ENCODE measurements at regions not wholly inside any gene's neighbourhood (a gene's known extent, or its start where the extent isn't known, plus 50 kb on each side); places are given as distances from the start of the nearest gene placed in this dataset.
"Not testable (repeated sequence)": the region's sequence is repeated elsewhere in the genome, so short reads cannot be mapped to it uniquely, and the experiment has no call there.

- H3K27me3 Mint-ChIP-seq, H3K27ac Mint-ChIP-seq: not testable (repeated sequence)
These were observed 596.5 kb upstream of the DEFB115 start for GRCh38 chr20:30660982-30661381.

GRCh38 chr20:30668418-30668817, 589.0 kb upstream of the DEFB115 start:
- H3K27me3 Mint-ChIP-seq; intact Hi-C loops (cut with micrococcal nuclease); H3K4me1 Mint-ChIP-seq (ENCODE audit: low read depth); H3K4me3 Mint-ChIP-seq; CTCF ChIA-PET; H3K9me3 Mint-ChIP-seq; H3K27ac Mint-ChIP-seq; DNase-seq; H3K36me3 Mint-ChIP-seq; POLR2A ChIA-PET: not testable (repeated sequence)

More at GRCh38 chr20:30660982-30661381, 596.5 kb upstream of the DEFB115 start:
- intact Hi-C loops (cut with micrococcal nuclease); POLR2A ChIA-PET; H3K4me1 Mint-ChIP-seq (ENCODE audit: low read depth); H3K4me3 Mint-ChIP-seq; H3K36me3 Mint-ChIP-seq; CTCF ChIA-PET; DNase-seq: not testable (repeated sequence)
- peaks cover 10% of the 10 kb centered on the region for H3K9me3 Mint-ChIP-seq

- POLR2A ChIA-PET; H3K9me3 Mint-ChIP-seq; DNase-seq; H3K27me3 Mint-ChIP-seq; H3K4me3 Mint-ChIP-seq; H3K36me3 Mint-ChIP-seq; intact Hi-C loops (cut with micrococcal nuclease); H3K27ac Mint-ChIP-seq; CTCF ChIA-PET; H3K4me1 Mint-ChIP-seq (ENCODE audit: low read depth): not testable (repeated sequence)
These were observed 588.0 kb upstream of the DEFB115 start for GRCh38 chr20:30669330-30670029.

- H3K27me3 Mint-ChIP-seq; DNase-seq; H3K4me1 Mint-ChIP-seq (ENCODE audit: low read depth); intact Hi-C loops (cut with micrococcal nuclease); H3K9me3 Mint-ChIP-seq; H3K36me3 Mint-ChIP-seq; H3K27ac Mint-ChIP-seq; POLR2A ChIA-PET; CTCF ChIA-PET; H3K4me3 Mint-ChIP-seq: not testable (repeated sequence)
These were observed 586.3 kb upstream of the DEFB115 start for GRCh38 chr20:30671120-30671519.

- CTCF ChIA-PET, H3K4me3 Mint-ChIP-seq: not testable (repeated sequence)
These were observed 581.4 kb upstream of the DEFB115 start for GRCh38 chr20:30675988-30676564.

GRCh38 chr20:30682236-30682635, 575.2 kb upstream of the DEFB115 start:
- H3K27me3 Mint-ChIP-seq; H3K36me3 Mint-ChIP-seq; DNase-seq; H3K27ac Mint-ChIP-seq; H3K4me3 Mint-ChIP-seq; intact Hi-C loops (cut with micrococcal nuclease); CTCF ChIA-PET; POLR2A ChIA-PET; H3K4me1 Mint-ChIP-seq (ENCODE audit: low read depth); H3K9me3 Mint-ChIP-seq: not testable (repeated sequence)

More at GRCh38 chr20:30675988-30676564, 581.4 kb upstream of the DEFB115 start:
- H3K4me1 Mint-ChIP-seq (ENCODE audit: low read depth); H3K27ac Mint-ChIP-seq; DNase-seq; POLR2A ChIA-PET; H3K36me3 Mint-ChIP-seq; H3K27me3 Mint-ChIP-seq; H3K9me3 Mint-ChIP-seq; intact Hi-C loops (cut with micrococcal nuclease): not testable (repeated sequence)

GRCh38 chr20:30712861-30713260, 544.6 kb upstream of the DEFB115 start:
- DNase-seq; CTCF ChIA-PET; intact Hi-C loops (cut with micrococcal nuclease); H3K27ac Mint-ChIP-seq; H3K4me3 Mint-ChIP-seq; H3K27me3 Mint-ChIP-seq; H3K4me1 Mint-ChIP-seq (ENCODE audit: low read depth); H3K9me3 Mint-ChIP-seq; POLR2A ChIA-PET; H3K36me3 Mint-ChIP-seq: not testable (repeated sequence)

- DNase-seq; H3K9me3 Mint-ChIP-seq; H3K36me3 Mint-ChIP-seq; H3K27ac Mint-ChIP-seq; intact Hi-C loops (cut with micrococcal nuclease); H3K27me3 Mint-ChIP-seq; CTCF ChIA-PET; H3K4me1 Mint-ChIP-seq (ENCODE audit: low read depth); POLR2A ChIA-PET; H3K4me3 Mint-ChIP-seq: not testable (repeated sequence)
These were observed 537.9 kb upstream of the DEFB115 start for GRCh38 chr20:30719415-30720199.

- DNase-seq; H3K27me3 Mint-ChIP-seq; H3K27ac Mint-ChIP-seq; H3K36me3 Mint-ChIP-seq; H3K4me1 Mint-ChIP-seq (ENCODE audit: low read depth); H3K9me3 Mint-ChIP-seq; intact Hi-C loops (cut with micrococcal nuclease); POLR2A ChIA-PET; CTCF ChIA-PET: not testable (repeated sequence)
- H3K4me3 Mint-ChIP-seq: peak overlapping the region; percentile 74
These were observed 534.0 kb upstream of the DEFB115 start for GRCh38 chr20:30723511-30723910.

- CTCF ChIA-PET; intact Hi-C loops (cut with micrococcal nuclease): not testable (repeated sequence)
These were observed 533.4 kb upstream of the DEFB115 start for GRCh38 chr20:30723934-30724687.

GRCh38 chr20:30724688-30725074, 532.8 kb upstream of the DEFB115 start:
- DNase-seq; H3K27ac Mint-ChIP-seq; H3K27me3 Mint-ChIP-seq; intact Hi-C loops (cut with micrococcal nuclease); H3K36me3 Mint-ChIP-seq; POLR2A ChIA-PET; CTCF ChIA-PET; H3K4me1 Mint-ChIP-seq (ENCODE audit: low read depth); H3K9me3 Mint-ChIP-seq; H3K4me3 Mint-ChIP-seq: not testable (repeated sequence)

More at GRCh38 chr20:30723934-30724687, 533.4 kb upstream of the DEFB115 start:
- H3K27me3 Mint-ChIP-seq; H3K36me3 Mint-ChIP-seq; H3K4me1 Mint-ChIP-seq (ENCODE audit: low read depth); H3K27ac Mint-ChIP-seq; H3K9me3 Mint-ChIP-seq; POLR2A ChIA-PET: not testable (repeated sequence)
- DNase-seq: peak; percentile 25
- peak overlapping the region; percentile 74 for H3K4me3 Mint-ChIP-seq

GRCh38 chr20:30725188-30725587, 532.3 kb upstream of the DEFB115 start:
- H3K36me3 Mint-ChIP-seq; H3K27me3 Mint-ChIP-seq; H3K4me1 Mint-ChIP-seq (ENCODE audit: low read depth); H3K9me3 Mint-ChIP-seq; intact Hi-C loops (cut with micrococcal nuclease); H3K4me3 Mint-ChIP-seq; DNase-seq; H3K27ac Mint-ChIP-seq; CTCF ChIA-PET; POLR2A ChIA-PET: not testable (repeated sequence)

Measured in activated CD4-positive, alpha-beta memory T cell treated with anti-CD3 and anti-CD28 coated beads for 36 hours (primary cell).